ENCODE measurements at regions not wholly inside any gene's neighbourhood (a gene's known extent, or its start where the extent isn't known, plus 50 kb on each side); places are given as distances from the start of the nearest gene placed in this dataset.
A peak's percentile ranks its signal among the peaks of the same experiment; 100 is the strongest.

GRCh38 chr16:59193637-59194036 is 459.5 kb upstream of the GOT2 start:
- WGBS, 2 donors, result 97 to 98% methylated on average over 2 of the region's 2 CpGs
- intact Hi-C loops (cut with DNase I), result no loop called here
- H3K27me3 ChIP-seq, result no peaks in the 10 kb centered on the region
- H3K27ac ChIP-seq, result no peak overlapping the region
- H3K4me1 ChIP-seq, result no peaks in the 10 kb centered on the region
- no peak for TF ChIP-seq POLR2A (IDR thresholded peaks at IDR 0.05)
- no peak for TF ChIP-seq CTCF (IDR thresholded peaks at IDR 0.05)
- no peaks in the 10 kb centered on the region for H3K9me3 ChIP-seq
- H3K36me3 ChIP-seq, result no peaks in the 10 kb centered on the region
- no peak overlapping the region for H3K4me3 ChIP-seq (replicated peaks in 1 of 3)
- no peak for DNase-seq

GRCh38 chr16:59192551-59193199 is 458.6 kb upstream of the GOT2 start:
- H3K27me3 ChIP-seq, result no peaks in the 10 kb centered on the region
- H3K4me3 ChIP-seq (replicated peaks in 1 of 3), result no peak overlapping the region
- H3K9me3 ChIP-seq, result no peaks in the 10 kb centered on the region
- intact Hi-C loops (cut with DNase I), result no loop called here
- no peaks in the 10 kb centered on the region for H3K36me3 ChIP-seq
- TF ChIP-seq POLR2A (IDR thresholded peaks at IDR 0.05), result no peak
- peak in 1 of 6 experiments; percentile 23 for TF ChIP-seq CTCF (IDR thresholded peaks at IDR 0.05)
- WGBS, 2 donors, result 45 to 55% methylated on average over 5 to 6 of the region's 6 CpGs
- H3K4me1 ChIP-seq, result no peaks in the 10 kb centered on the region
- H3K27ac ChIP-seq, result no peak overlapping the region
- DNase-seq, result peak in 1 of 2 donors; percentile 3

- no peaks in the 10 kb centered on the region for H3K36me3 ChIP-seq
- H3K9me3 ChIP-seq, result no peaks in the 10 kb centered on the region
- no peak overlapping the region for H3K27ac ChIP-seq
- no peaks in the 10 kb centered on the region for H3K4me1 ChIP-seq
- DNase-seq, result no peak
- no peaks in the 10 kb centered on the region for H3K27me3 ChIP-seq
- no peak overlapping the region for H3K4me3 ChIP-seq (replicated peaks in 1 of 3)
- no peak for TF ChIP-seq CTCF (IDR thresholded peaks at IDR 0.05)
- TF ChIP-seq POLR2A (IDR thresholded peaks at IDR 0.05), result no peak
- intact Hi-C loops (cut with DNase I), result no loop called here
Observed at GRCh38 chr16:59190731-59191130, 456.6 kb upstream of the GOT2 start.

GRCh38 chr16:59188029-59188428 is 453.9 kb upstream of the GOT2 start:
- WGBS, 2 donors, result 74 to 77% methylated on average over 3 of the region's 3 CpGs
- Histone ChIP-seq H3K9me3 (no peaks in the 10 kb centered on the region), H3K4me3 (replicated peaks in 1 of 3) (no peak overlapping the region), H3K36me3 (no peaks in the 10 kb centered on the region), H3K27me3 (no peaks in the 10 kb centered on the region), H3K27ac (no peak overlapping the region), H3K4me1 (no peaks in the 10 kb centered on the region)
- intact Hi-C loops (cut with DNase I), result no loop called here
- DNase-seq, result no peak
- TF ChIP-seq CTCF (IDR thresholded peaks at IDR 0.05), result no peak
- no peak for TF ChIP-seq POLR2A (IDR thresholded peaks at IDR 0.05)

GRCh38 chr16:59181821-59182420 is 447.8 kb upstream of the GOT2 start:
- DNase-seq, result peak in 1 of 2 donors; percentile 2
- Histone ChIP-seq H3K4me1 (no peaks in the 10 kb centered on the region), H3K9me3 (no peaks in the 10 kb centered on the region), H3K36me3 (no peaks in the 10 kb centered on the region), H3K27ac (no peak overlapping the region), H3K4me3 (replicated peaks in 1 of 3) (no peak overlapping the region), H3K27me3 (no peaks in the 10 kb centered on the region)
- 76 to 84% methylated on average over 6 to 9 of the region's 9 CpGs for WGBS, 2 donors
- no peak for TF ChIP-seq POLR2A (IDR thresholded peaks at IDR 0.05)
- no peak for TF ChIP-seq CTCF (IDR thresholded peaks at IDR 0.05)
- intact Hi-C loops (cut with DNase I), result no loop called here
